ENCODE measurements at regions not wholly inside any gene's neighbourhood (a gene's known extent, or its start where the extent isn't known, plus 50 kb on each side); places are given as distances from the start of the nearest gene placed in this dataset.

DNA sequence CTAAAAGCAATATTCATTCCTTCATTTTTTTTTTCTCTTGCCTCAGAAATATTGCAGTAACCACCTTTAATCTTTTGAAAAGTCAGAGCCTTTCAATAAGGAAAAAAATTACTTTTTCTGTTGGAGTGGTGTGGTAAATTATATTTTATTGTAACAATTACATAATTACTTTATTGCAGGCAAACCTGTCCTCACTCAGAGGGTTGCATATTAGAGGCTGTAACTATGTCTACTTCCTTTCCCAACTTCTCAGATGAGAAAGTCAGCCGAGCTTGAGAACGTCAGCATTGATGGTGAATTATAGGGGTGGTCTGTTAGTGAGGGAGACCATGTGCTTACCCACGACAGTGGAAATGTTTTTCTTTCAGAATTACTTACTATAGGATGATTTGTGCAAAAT is 611.8 kb downstream of the KIF4B start:
- H3K4me3 ChIP-seq (replicated peaks in 1 of 3) = no peak overlapping the region
- no peaks in the 10 kb centered on the region for H3K36me3 ChIP-seq
- no peaks in the 10 kb centered on the region for H3K27me3 ChIP-seq
- no peak overlapping the region for H3K27ac ChIP-seq
- DNase-seq = no peak
- no peaks in the 10 kb centered on the region for H3K9me3 ChIP-seq
- WGBS, 2 donors = 69 to 73% methylated on average over 3 of the region's 3 CpGs
- intact Hi-C loops (cut with DNase I) = no loop called here
- TF ChIP-seq, protein P1, sequence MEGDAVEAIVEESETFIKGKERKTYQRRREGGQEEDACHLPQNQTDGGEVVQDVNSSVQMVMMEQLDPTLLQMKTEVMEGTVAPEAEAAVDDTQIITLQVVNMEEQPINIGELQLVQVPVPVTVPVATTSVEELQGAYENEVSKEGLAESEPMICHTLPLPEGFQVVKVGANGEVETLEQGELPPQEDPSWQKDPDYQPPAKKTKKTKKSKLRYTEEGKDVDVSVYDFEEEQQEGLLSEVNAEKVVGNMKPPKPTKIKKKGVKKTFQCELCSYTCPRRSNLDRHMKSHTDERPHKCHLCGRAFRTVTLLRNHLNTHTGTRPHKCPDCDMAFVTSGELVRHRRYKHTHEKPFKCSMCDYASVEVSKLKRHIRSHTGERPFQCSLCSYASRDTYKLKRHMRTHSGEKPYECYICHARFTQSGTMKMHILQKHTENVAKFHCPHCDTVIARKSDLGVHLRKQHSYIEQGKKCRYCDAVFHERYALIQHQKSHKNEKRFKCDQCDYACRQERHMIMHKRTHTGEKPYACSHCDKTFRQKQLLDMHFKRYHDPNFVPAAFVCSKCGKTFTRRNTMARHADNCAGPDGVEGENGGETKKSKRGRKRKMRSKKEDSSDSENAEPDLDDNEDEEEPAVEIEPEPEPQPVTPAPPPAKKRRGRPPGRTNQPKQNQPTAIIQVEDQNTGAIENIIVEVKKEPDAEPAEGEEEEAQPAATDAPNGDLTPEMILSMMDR (IDR thresholded peaks at IDR 0.05) = no peak
- TF ChIP-seq POLR2A (IDR thresholded peaks at IDR 0.05) = no peak
- no peaks in the 10 kb centered on the region for H3K4me1 ChIP-seq

DNA sequence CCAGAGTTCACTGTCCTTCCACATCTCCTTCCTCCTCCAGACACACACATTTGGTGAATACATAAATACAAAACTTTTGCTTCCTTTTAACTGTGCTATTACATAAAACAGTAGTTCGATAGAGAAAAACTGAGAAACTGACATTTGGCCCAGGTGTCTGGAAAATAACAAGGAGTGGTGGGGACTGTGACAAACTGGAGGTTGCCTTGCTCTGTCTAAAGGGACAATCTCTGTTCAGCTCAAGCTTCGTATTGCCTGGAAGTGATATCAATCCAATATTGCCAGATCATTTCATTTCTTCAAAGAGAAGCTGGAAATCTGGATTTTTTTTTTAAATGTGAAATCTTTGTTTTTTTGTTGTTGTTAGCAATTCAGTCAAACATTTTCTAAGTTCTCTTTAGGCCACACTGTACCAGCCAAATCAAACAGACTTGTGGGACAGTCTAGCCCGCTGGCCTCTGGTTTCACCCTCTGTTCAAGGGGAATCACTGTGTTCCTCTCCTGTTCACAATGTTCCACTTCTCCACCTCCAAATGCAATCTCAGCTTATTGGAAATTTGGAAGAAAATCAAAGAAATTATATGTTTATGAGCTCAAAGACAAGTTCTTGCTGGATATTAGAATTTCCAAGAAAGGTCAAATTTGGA is 612.5 kb downstream of the KIF4B start:
- no peak for TF ChIP-seq POLR2A (IDR thresholded peaks at IDR 0.05)
- TF ChIP-seq, protein P1 (IDR thresholded peaks at IDR 0.05) = no peak
- no peaks in the 10 kb centered on the region for H3K36me3 ChIP-seq
- no peak overlapping the region for H3K27ac ChIP-seq
- 79 to 85% methylated on average over 3 of the region's 3 CpGs for WGBS, 2 donors
- no peak overlapping the region for H3K4me3 ChIP-seq (replicated peaks in 1 of 3)
- H3K27me3 ChIP-seq = no peaks in the 10 kb centered on the region
- H3K4me1 ChIP-seq = no peaks in the 10 kb centered on the region
- DNase-seq = no peak
- intact Hi-C loops (cut with DNase I) = no loop called here
- H3K9me3 ChIP-seq = no peaks in the 10 kb centered on the region

DNA sequence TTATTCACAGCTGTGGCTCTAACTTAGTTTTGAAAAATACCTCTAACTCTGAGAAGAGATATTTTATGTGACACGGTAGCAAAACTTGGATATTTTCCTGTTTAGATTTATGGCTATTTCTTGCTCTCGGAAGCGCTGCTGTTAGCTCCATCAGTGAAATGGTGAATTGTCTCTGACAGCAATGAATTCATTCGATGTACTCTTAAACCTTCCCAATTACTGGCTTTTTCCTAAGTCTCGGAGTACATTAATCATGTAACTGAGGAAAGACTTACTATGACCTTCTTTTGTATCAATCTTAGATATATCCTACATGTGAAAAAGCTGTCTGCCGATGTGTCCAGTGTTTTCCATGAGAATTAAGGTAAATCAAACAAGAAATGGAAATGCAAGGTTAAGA is 613.0 kb downstream of the KIF4B start:
- 76 to 81% methylated on average over 6 of the region's 6 CpGs for WGBS, 2 donors
- DNase-seq = no peak
- no peaks in the 10 kb centered on the region for H3K36me3 ChIP-seq
- H3K4me1 ChIP-seq = no peaks in the 10 kb centered on the region
- intact Hi-C loops (cut with DNase I) = no loop called here
- no peak overlapping the region for H3K27ac ChIP-seq
- TF ChIP-seq POLR2A (IDR thresholded peaks at IDR 0.05) = no peak
- TF ChIP-seq, protein P1 (IDR thresholded peaks at IDR 0.05) = no peak
- no peaks in the 10 kb centered on the region for H3K9me3 ChIP-seq
- no peak overlapping the region for H3K4me3 ChIP-seq (replicated peaks in 1 of 3)
- no peaks in the 10 kb centered on the region for H3K27me3 ChIP-seq

DNA sequence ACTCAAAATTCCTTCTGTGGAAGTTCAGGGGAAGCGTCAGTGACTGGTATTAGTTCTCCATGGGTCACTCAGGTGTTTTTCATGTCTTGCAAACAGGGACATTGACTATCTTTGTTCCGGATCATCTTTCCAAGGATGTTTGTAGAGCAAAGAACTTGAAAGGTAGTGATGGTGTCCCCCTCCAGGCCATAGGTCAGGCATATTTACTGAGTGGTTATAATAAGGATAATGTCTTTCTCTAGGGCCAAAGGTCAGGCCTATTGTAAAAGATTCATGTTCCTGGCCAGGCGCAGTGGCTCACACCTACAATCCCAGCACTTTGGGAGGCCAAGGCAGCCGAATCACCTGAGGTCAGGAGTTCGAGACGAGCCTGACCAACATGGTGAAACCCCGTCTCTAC is 614.8 kb downstream of the KIF4B start:
- Histone ChIP-seq H3K4me1 (no peaks in the 10 kb centered on the region), H3K9me3 (no peaks in the 10 kb centered on the region), H3K27ac (no peak overlapping the region), H3K27me3 (no peaks in the 10 kb centered on the region), H3K36me3 (no peaks in the 10 kb centered on the region), H3K4me3 (replicated peaks in 1 of 3) (no peak overlapping the region)
- DNase-seq = no peak
- intact Hi-C loops (cut with DNase I) = no loop called here
- TF ChIP-seq, protein P1 (IDR thresholded peaks at IDR 0.05) = no peak
- TF ChIP-seq POLR2A (IDR thresholded peaks at IDR 0.05) = no peak
- WGBS, 2 donors = 77 to 84% methylated on average over 7 of the region's 7 CpGs

DNA sequence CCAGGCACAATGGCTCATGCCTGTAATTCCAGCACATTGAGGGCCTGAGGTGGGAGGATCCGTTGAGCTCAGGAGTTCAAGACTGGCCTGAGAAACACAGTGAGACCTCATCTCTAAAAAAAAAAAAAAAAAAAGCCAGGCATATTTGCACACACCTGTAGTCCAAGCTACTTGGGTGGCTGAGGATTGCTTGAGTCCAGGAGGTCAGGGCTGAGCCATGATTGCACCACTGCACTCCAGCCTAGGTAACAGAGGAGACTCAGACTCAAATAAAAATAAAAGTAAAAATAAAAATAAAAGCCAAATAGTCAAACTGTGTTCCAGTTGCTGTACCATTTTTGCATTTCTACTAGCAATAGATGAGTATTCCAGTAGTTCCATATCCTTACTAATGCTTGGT is 616.0 kb downstream of the KIF4B start:
- TF ChIP-seq POLR2A (IDR thresholded peaks at IDR 0.05) = no peak
- TF ChIP-seq, protein P1 (IDR thresholded peaks at IDR 0.05) = no peak
- intact Hi-C loops (cut with DNase I) = no loop called here
- DNase-seq = no peak
- Histone ChIP-seq H3K27ac (no peak overlapping the region), H3K9me3 (no peaks in the 10 kb centered on the region), H3K36me3 (no peaks in the 10 kb centered on the region), H3K4me3 (replicated peaks in 1 of 3) (no peak overlapping the region), H3K4me1 (no peaks in the 10 kb centered on the region), H3K27me3 (no peaks in the 10 kb centered on the region)
- WGBS, 2 donors = 88 to 91% methylated on average over 1 of the region's 1 CpG
